Upper lobe of right lung (tissue), 1 donor: ENCODE measurements at regions not wholly inside any gene's neighbourhood (a gene's known extent, or its start where the extent isn't known, plus 50 kb on each side); places are given as distances from the start of the nearest gene placed in this dataset.
"Not testable (repeated sequence)": the region's sequence is repeated elsewhere in the genome, so short reads cannot be mapped to it uniquely, and the experiment has no call there.

Experiments used
- ATAC-seq: fragments of 200-7000 bp; cut with Tn5 transposase; one replicate; pipeline ENCODE4 v1.9.1; 2020; ENCODE audit warnings: mild to moderate bottlenecking, moderate library complexity
- DNase-seq: peaks from one replicate; pipeline ENCODE4 v3.0.0-alpha.2; 2020
- H3K27ac ChIP-seq: fragments of 200-600 bp; one replicate; pipeline ENCODE4 v1.8.0; 2022
- H3K27me3 ChIP-seq: fragments of 200-600 bp; one replicate; pipeline ENCODE4 v1.8.0; 2022; ENCODE audit warnings: mild to moderate bottlenecking
- H3K36me3 ChIP-seq: fragments of 200-600 bp; one replicate; pipeline ENCODE4 v1.8.0; 2022
- H3K4me1 ChIP-seq: fragments of 200-600 bp; one replicate; pipeline ENCODE4 v1.8.0; 2022
- H3K4me3 ChIP-seq: fragments of 200-600 bp; one replicate; pipeline ENCODE4 v1.8.0; 2022; ENCODE audit warnings: mild to moderate bottlenecking
- H3K9me3 ChIP-seq: fragments of 200-600 bp; one replicate; pipeline ENCODE4 v1.8.0; 2022
- intact Hi-C: fragments of 100-400 bp; cut with DNase I; formaldehyde crosslinking; loops from one replicate; pipeline ENCODE4 v1.11.0; 2022
- TF ChIP-seq, protein P1 (sequence below): fragments of 200-600 bp; IDR thresholded peaks from one replicate; pipeline ENCODE4 v1.8.0; 2022; ENCODE audit warnings: antibody characterized with exemption
- donor health status: DM: no; HTN: yes; CAD: no; lungs with severe emphysema.

GRCh38 chr12:17134315-17134714, 528.4 kb upstream of the LMO3 start:
- no peaks in the 10 kb centered on the region for H3K36me3 ChIP-seq
- H3K4me1 ChIP-seq, result no peaks in the 10 kb centered on the region
- no peak overlapping the region for H3K27ac ChIP-seq
- ATAC-seq, result no peak
- TF ChIP-seq, protein P1, sequence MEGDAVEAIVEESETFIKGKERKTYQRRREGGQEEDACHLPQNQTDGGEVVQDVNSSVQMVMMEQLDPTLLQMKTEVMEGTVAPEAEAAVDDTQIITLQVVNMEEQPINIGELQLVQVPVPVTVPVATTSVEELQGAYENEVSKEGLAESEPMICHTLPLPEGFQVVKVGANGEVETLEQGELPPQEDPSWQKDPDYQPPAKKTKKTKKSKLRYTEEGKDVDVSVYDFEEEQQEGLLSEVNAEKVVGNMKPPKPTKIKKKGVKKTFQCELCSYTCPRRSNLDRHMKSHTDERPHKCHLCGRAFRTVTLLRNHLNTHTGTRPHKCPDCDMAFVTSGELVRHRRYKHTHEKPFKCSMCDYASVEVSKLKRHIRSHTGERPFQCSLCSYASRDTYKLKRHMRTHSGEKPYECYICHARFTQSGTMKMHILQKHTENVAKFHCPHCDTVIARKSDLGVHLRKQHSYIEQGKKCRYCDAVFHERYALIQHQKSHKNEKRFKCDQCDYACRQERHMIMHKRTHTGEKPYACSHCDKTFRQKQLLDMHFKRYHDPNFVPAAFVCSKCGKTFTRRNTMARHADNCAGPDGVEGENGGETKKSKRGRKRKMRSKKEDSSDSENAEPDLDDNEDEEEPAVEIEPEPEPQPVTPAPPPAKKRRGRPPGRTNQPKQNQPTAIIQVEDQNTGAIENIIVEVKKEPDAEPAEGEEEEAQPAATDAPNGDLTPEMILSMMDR, result no peak
- DNase-seq, result no peak
- H3K9me3 ChIP-seq, result no peaks in the 10 kb centered on the region
- intact Hi-C loops, result no loop called here
- no peak overlapping the region for H3K4me3 ChIP-seq
- no peaks in the 10 kb centered on the region for H3K27me3 ChIP-seq

DNA sequence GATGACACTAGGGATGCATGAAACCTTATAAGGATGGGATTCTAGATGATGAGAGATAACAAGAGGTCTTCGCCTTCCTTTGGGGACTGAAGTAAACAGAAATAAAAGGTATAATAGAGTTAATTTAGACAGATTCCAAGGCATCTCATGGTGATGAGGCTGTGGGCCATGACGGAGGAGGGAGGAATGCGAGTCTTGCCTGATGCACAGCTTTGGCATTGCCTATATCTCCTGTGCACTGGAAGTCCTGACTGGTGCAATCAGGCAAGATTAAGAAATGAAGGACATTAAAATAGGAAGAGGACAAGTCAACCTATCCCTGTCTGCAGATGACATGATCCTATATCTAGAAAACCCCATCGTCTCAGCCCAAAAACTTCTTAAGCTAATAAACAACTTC, 526.4 kb upstream of the LMO3 start:
- Histone ChIP-seq H3K36me3 (no peaks in the 10 kb centered on the region), H3K4me1 (no peaks in the 10 kb centered on the region), H3K27ac (no peak overlapping the region), H3K9me3 (no peaks in the 10 kb centered on the region), H3K4me3 (no peak overlapping the region), H3K27me3 (no peaks in the 10 kb centered on the region)
- ATAC-seq, result no peak
- intact Hi-C loops, result no loop called here
- no peak for DNase-seq
- TF ChIP-seq, protein P1, result no peak

DNA sequence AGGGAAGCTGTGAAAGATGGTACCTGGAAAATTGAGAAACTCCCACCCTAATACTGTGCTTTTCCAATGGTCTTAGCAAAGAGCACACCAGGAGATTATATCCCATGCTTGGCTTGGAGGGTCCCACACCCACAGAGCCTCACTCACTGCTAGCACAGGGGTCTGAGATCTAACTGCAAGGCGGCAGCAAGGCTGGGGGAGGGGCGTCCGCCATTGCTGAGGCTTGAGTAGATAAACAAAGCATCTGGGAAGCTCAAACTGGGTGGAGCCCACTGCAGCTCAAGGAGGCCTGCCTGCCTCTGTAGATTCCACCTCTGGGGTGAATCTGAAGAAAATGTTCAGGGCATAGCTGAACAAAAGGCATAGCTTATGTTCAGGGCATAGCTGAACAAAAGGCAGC, 510.6 kb upstream of the LMO3 start:
- H3K27ac ChIP-seq, DNase-seq, ATAC-seq, H3K27me3 ChIP-seq, H3K9me3 ChIP-seq, H3K36me3 ChIP-seq, H3K4me1 ChIP-seq, intact Hi-C loops, H3K4me3 ChIP-seq: not testable (repeated sequence)

DNA sequence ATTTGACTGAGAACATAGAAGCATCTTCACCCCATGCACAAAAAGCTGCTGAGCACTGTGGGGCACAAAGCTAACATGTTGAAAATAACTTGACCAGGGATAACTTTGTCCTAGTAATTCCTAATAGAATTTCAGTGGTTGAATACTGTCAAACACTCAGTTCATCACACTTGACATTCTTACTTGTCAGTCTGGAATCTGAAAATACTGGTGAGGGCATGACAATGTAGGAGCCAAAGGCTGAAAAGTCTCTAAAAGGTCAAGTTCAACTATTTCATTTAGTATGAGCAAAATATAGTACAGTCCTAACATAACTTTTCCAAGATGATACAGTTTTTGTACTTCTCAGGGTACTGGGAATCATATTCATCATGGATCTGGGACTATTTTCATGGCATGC, 504.4 kb upstream of the LMO3 start:
- Histone ChIP-seq H3K27ac (no peak overlapping the region), H3K4me1 (no peaks in the 10 kb centered on the region), H3K4me3 (no peak overlapping the region), H3K9me3 (no peaks in the 10 kb centered on the region), H3K27me3 (no peaks in the 10 kb centered on the region), H3K36me3 (no peaks in the 10 kb centered on the region)
- TF ChIP-seq, protein P1, result no peak
- no peak for DNase-seq
- no peak for ATAC-seq
- intact Hi-C loops, result no loop called here

DNA sequence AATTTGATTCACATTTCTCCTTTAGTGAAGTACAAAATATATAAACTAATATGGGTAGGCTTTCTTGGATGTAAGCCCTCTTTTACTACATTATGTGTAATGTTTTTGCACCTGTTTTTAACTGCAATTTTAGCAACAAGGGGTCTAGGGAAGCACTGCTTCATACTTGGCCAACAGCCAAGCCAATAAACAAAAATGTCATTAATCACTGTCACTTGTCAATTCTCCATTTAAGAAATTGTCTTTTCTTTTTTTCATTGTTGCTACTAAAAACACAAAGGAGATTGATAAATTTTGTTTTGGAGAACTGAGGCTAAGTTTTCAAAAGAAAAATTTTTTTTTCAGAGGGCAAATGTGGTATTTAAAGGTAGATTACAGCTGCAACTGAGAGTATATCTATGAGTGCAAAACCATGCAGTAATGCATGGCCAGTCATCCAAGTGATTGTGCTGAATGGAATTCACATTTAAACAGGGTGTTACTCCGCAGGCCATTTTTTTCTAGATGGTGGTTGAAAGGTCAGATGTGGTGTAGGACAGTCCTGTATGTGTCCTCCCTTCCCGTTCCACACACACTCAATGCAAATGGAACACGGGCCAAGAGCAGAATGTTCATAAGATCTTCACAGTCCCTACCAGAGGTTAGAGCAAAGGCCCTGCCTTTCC, 503.0 kb upstream of the LMO3 start:
- ATAC-seq (no peak), DNase-seq (no peak)
- H3K27me3 ChIP-seq, result no peaks in the 10 kb centered on the region
- intact Hi-C loops, result no loop called here
- H3K9me3 ChIP-seq, result no peaks in the 10 kb centered on the region
- no peaks in the 10 kb centered on the region for H3K36me3 ChIP-seq
- H3K4me1 ChIP-seq, result no peaks in the 10 kb centered on the region
- H3K4me3 ChIP-seq, result no peak overlapping the region
- H3K27ac ChIP-seq, result no peak overlapping the region
- TF ChIP-seq, protein P1, result no peak

DNA sequence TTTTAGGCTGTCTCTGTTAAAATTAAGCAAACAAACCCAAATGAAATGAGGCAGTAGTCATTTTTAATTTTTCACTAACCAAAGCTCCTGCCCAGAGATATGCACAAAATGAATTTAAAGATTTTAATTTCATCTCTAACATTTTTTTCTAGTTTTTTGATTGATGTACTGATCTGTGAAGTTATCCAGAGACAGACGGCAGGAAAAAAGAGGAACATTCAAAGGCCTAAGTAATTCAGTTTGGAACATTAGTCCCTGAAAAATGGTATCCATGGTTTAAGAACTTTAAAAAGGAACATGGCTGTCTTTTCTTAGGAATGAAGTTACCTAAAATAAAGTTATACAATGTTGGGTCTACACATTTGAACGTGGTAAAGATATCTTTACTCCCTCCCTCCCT, 498.8 kb upstream of the LMO3 start:
- ATAC-seq (no peak), DNase-seq (no peak)
- intact Hi-C loops, result no loop called here
- Histone ChIP-seq H3K9me3 (no peaks in the 10 kb centered on the region), H3K4me1 (no peaks in the 10 kb centered on the region), H3K4me3 (no peak overlapping the region), H3K36me3 (no peaks in the 10 kb centered on the region), H3K27me3 (no peaks in the 10 kb centered on the region), H3K27ac (no peak overlapping the region)
- TF ChIP-seq, protein P1, result no peak
